HEK293 (cell line): ENCODE measurements at regions not wholly inside any gene's neighbourhood (a gene's known extent, or its start where the extent isn't known, plus 50 kb on each side); places are given as distances from the start of the nearest gene placed in this dataset.

Source experiments
- CTCF ChIA-PET: fragments of 350-600 bp; formaldehyde crosslinking; extraction: SDS; loops from one replicate; lab custom pipeline; 2021; ENCODE audit warnings: antibody characterized with exemption; lab: Yijun Ruan, JAX
- POLR2A ChIA-PET: fragments of 300-600 bp; formaldehyde crosslinking; extraction: SDS; loops from one replicate; lab custom pipeline; 2020; ENCODE audit warnings: antibody characterized with exemption, inconsistent platforms; lab: Yijun Ruan, JAX
- H3K27ac ChIP-seq: fragments of 200-500 bp; sonication (Bioruptor generic); 2 replicates; pipeline ENCODE4 v1.5.1; 2014; ENCODE audit warnings: low read depth, low read length, control low read depth, inconsistent platforms; ENCODE audit errors: extremely low read depth
- H3K36me3 ChIP-seq, 2 experiments: fragments of 200-500 bp in 1 of 2; sonication (Bioruptor generic) in 1 of 2; 1 replicate in 1 of 2; 2 replicates in 1 of 2; pipeline ENCODE4 v1.5.1; 2014 to 2017; ENCODE audit warnings: inconsistent platforms in 2 of 2, low read length in 2 of 2; ENCODE audit not compliant: control insufficient read depth in 2 of 2, insufficient read depth in 1 of 2
- H3K4me1 ChIP-seq: fragments of 200-500 bp; sonication (Bioruptor generic); 2 replicates; pipeline ENCODE4 v1.5.1; 2014; ENCODE audit warnings: mild to moderate bottlenecking, low read length, inconsistent platforms; ENCODE audit not compliant: control insufficient read depth, insufficient read depth
- H3K4me3 ChIP-seq: 2 replicates; pipeline ENCODE4 v1.5.1; 2011; ENCODE audit warnings: low read depth, mild to moderate bottlenecking, control low read depth, low read length, moderate library complexity
- H3K9me3 ChIP-seq: fragments of 200-500 bp; sonication (Bioruptor generic); 2 replicates; pipeline ENCODE4 v1.5.1; 2014; ENCODE audit warnings: low read depth, low read length, inconsistent platforms; ENCODE audit not compliant: control insufficient read depth, insufficient read depth
- HOXD13 ChIP-seq: sonication (generic); formaldehyde crosslinking; IDR thresholded peaks from 2 replicates; pipeline ENCODE4 v1.8.0; 2022; ENCODE audit warnings: missing genetic modification reagents, borderline replicate concordance
- INSM2 ChIP-seq: fragments of 450-650 bp; formaldehyde crosslinking; IDR thresholded peaks from 2 replicates; pipeline ENCODE4 v1.5.1; 2016; ENCODE audit warnings: missing biosample characterization, missing genetic modification characterization
- KLF17 ChIP-seq: fragments of 450-650 bp; formaldehyde crosslinking; IDR thresholded peaks from 2 replicates; pipeline ENCODE4 v1.5.1; 2016; ENCODE audit warnings: missing biosample characterization, missing genetic modification characterization
- MYNN ChIP-seq: fragments of 450-650 bp; formaldehyde crosslinking; IDR thresholded peaks from 2 replicates; pipeline ENCODE4 v1.5.1; 2016; ENCODE audit warnings: missing biosample characterization, missing genetic modification characterization, borderline replicate concordance
- OSR2 ChIP-seq: fragments of 450-650 bp; formaldehyde crosslinking; IDR thresholded peaks from 2 replicates; pipeline ENCODE4 v1.5.1; 2016; ENCODE audit warnings: missing biosample characterization, missing genetic modification characterization
- PRDM6 ChIP-seq: fragments of 450-650 bp; formaldehyde crosslinking; IDR thresholded peaks from 2 replicates; pipeline ENCODE4 v1.5.1; 2017; ENCODE audit warnings: missing biosample characterization, missing genetic modification characterization
- SP7 ChIP-seq: fragments of 450-650 bp; formaldehyde crosslinking; IDR thresholded peaks from 2 replicates; pipeline ENCODE4 v1.5.1; 2016; ENCODE audit warnings: missing biosample characterization, missing genetic modification characterization
- ZNF138 ChIP-seq: fragments of 450-650 bp; formaldehyde crosslinking; IDR thresholded peaks from 2 replicates; pipeline ENCODE4 v1.5.1; 2016; ENCODE audit warnings: missing biosample characterization, missing genetic modification characterization, borderline replicate concordance
- ZNF19 ChIP-seq: fragments of 450-650 bp; formaldehyde crosslinking; IDR thresholded peaks from 2 replicates; pipeline ENCODE4; 2016; ENCODE audit warnings: missing biosample characterization, missing genetic modification characterization, low read depth
- ZNF202 ChIP-seq: fragments of 450-650 bp; formaldehyde crosslinking; IDR thresholded peaks from 2 replicates; pipeline ENCODE4 v1.5.1; 2016; ENCODE audit warnings: missing biosample characterization, missing genetic modification characterization, borderline replicate concordance
- ZNF311 ChIP-seq: fragments of 450-650 bp; formaldehyde crosslinking; IDR thresholded peaks from 2 replicates; pipeline ENCODE4 v1.5.1; 2017; ENCODE audit warnings: missing biosample characterization, missing genetic modification characterization, borderline replicate concordance
- ZNF335 ChIP-seq: fragments of 450-650 bp; formaldehyde crosslinking; conservative IDR thresholded peaks from 2 replicates; pipeline ENCODE4 v1.5.1; 2016; ENCODE audit warnings: missing biosample characterization, missing genetic modification characterization
- ZNF423 ChIP-seq: fragments of 450-650 bp; formaldehyde crosslinking; IDR thresholded peaks from 2 replicates; pipeline ENCODE4 v1.5.1; 2016; ENCODE audit warnings: missing biosample characterization, missing genetic modification characterization
- ZNF488 ChIP-seq: fragments of 450-650 bp; formaldehyde crosslinking; IDR thresholded peaks from 2 replicates; pipeline ENCODE4 v1.5.1; 2016; ENCODE audit warnings: missing biosample characterization, missing genetic modification characterization
- ZNF639 ChIP-seq: fragments of 450-650 bp; formaldehyde crosslinking; IDR thresholded peaks from 2 replicates; pipeline ENCODE4 v1.5.1; 2016; ENCODE audit warnings: missing biosample characterization, missing genetic modification characterization
- ZNF776 ChIP-seq: fragments of 450-650 bp; formaldehyde crosslinking; IDR thresholded peaks from 2 replicates; pipeline ENCODE4 v1.5.0; 2017; ENCODE audit warnings: missing biosample characterization, missing genetic modification characterization, borderline replicate concordance
- ZNF843 ChIP-seq: fragments of 450-650 bp; formaldehyde crosslinking; IDR thresholded peaks from 2 replicates; pipeline ENCODE4 v1.5.1; 2016; ENCODE audit warnings: missing biosample characterization, missing genetic modification characterization

- TF ChIP-seq PRDM6, result peak; percentile 78
- TF ChIP-seq ZNF19 (tag by site-specific recombination), result no peak
- TF ChIP-seq INSM2, result peak; percentile 26; the same call in 1 of the 2 replicates
- no peak for TF ChIP-seq HOXD13 (CRISPR knock-in tag)
- TF ChIP-seq, all 188 proteins: peak for 8
Measured at GRCh38 chr22:27122574-27122973, 465.2 kb downstream of the MIAT start (continued).

DNA sequence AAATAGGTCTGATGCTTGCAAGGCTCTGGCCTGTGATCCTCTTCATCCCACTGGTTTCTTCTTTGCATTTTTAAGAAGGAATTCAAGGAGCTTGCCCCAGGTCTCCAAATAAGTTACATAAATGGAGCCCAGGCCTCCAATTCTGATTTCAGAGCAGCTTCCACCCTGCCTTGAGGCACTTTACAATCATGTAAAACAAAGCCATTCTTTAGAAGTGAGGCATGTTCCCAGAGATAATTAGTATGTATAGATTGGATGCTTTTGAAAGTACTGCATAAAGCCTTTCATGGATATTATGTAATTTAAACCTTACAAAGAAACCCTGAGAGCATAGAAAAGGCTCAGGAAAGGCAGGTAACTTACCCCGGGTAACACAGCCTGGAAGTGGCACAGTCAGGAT, 466.5 kb downstream of the MIAT start:
- POLR2A ChIA-PET, result interaction anchor here (0.8 kb wide), 1 partner anchor 10 kb away, joined by 3 read pairs; no protein-coding TSS in a partner anchor
- no peaks in the 10 kb centered on the region for H3K9me3 ChIP-seq
- CTCF ChIA-PET, result interaction anchor here (1.1 kb wide), 1 partner anchor 79 kb away, joined by 3 read pairs; no protein-coding TSS in a partner anchor
- no peaks in the 10 kb centered on the region for H3K4me1 ChIP-seq
- no peak overlapping the region for H3K4me3 ChIP-seq
- no peak overlapping the region for H3K27ac ChIP-seq
- TF ChIP-seq ZNF202 (tag by site-specific recombination) (no peak), SP7 (peak; percentile 35; the same call in 1 of the 2 replicates)
- H3K36me3 ChIP-seq, result no peaks in the 10 kb centered on the region

- POLR2A ChIA-PET, result no interaction called here
- no peaks in the 10 kb centered on the region for H3K36me3 ChIP-seq
- H3K9me3 ChIP-seq, result no peaks in the 10 kb centered on the region
- H3K4me1 ChIP-seq, result no peaks in the 10 kb centered on the region
- H3K4me3 ChIP-seq, result no peak overlapping the region
- no peak overlapping the region for H3K27ac ChIP-seq
- CTCF ChIA-PET, result no interaction called here
- no peak for TF ChIP-seq ZNF423 (tag by site-specific recombination)
Measured at GRCh38 chr22:27124351-27124966, 467.1 kb downstream of the MIAT start.

GRCh38 chr22:27125539-27125938, 468.2 kb downstream of the MIAT start:
- ChIA-PET CTCF (no interaction called here), POLR2A (no interaction called here)
- H3K27ac ChIP-seq, result no peak overlapping the region
- no peaks in the 10 kb centered on the region for H3K4me1 ChIP-seq
- no peak for TF ChIP-seq ZNF311 (tag by site-specific recombination)
- TF ChIP-seq ZNF776 (tag by site-specific recombination), result no peak
- no peak for TF ChIP-seq ZNF138 (tag by site-specific recombination)
- TF ChIP-seq ZNF639 (tag by site-specific recombination), result no peak
- TF ChIP-seq ZNF488 (tag by site-specific recombination), result no peak
- TF ChIP-seq OSR2 (tag by site-specific recombination), result no peak
- no peak for TF ChIP-seq MYNN (tag by site-specific recombination)
- no peak for TF ChIP-seq KLF17 (tag by site-specific recombination)
- no peak for TF ChIP-seq ZNF335 (tag by site-specific recombination)
- TF ChIP-seq ZNF843 (tag by site-specific recombination), result no peak
- H3K4me3 ChIP-seq, result no peak overlapping the region
- no peaks in the 10 kb centered on the region for H3K9me3 ChIP-seq
- no peaks in the 10 kb centered on the region for H3K36me3 ChIP-seq
